ENCODE measurements at regions not wholly inside any gene's neighbourhood (a gene's known extent, or its start where the extent isn't known, plus 50 kb on each side); places are given as distances from the start of the nearest gene placed in this dataset.

DNA sequence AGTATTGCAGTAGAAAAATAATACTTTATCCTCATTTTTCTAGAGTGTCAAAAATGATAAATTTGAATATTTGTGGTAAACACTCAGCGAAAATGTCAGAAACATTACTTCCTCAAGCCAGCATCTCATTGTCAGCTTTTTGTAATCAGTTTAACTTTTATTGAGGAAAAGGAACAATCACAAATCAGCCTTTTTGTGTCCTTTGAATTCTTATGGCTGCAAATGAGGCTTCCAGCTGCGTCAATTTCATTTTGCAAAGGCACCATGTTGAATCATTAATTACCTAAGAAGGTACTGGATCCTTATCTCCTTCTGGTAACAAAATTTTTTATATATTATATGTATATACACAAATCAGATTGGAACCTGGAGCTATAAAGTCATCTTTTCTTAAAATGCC is 442.6 kb upstream of the CPEB2 start:
- no peak for TF ChIP-seq POLR2A (IDR thresholded peaks at IDR 0.05)
- TF ChIP-seq, protein P1, sequence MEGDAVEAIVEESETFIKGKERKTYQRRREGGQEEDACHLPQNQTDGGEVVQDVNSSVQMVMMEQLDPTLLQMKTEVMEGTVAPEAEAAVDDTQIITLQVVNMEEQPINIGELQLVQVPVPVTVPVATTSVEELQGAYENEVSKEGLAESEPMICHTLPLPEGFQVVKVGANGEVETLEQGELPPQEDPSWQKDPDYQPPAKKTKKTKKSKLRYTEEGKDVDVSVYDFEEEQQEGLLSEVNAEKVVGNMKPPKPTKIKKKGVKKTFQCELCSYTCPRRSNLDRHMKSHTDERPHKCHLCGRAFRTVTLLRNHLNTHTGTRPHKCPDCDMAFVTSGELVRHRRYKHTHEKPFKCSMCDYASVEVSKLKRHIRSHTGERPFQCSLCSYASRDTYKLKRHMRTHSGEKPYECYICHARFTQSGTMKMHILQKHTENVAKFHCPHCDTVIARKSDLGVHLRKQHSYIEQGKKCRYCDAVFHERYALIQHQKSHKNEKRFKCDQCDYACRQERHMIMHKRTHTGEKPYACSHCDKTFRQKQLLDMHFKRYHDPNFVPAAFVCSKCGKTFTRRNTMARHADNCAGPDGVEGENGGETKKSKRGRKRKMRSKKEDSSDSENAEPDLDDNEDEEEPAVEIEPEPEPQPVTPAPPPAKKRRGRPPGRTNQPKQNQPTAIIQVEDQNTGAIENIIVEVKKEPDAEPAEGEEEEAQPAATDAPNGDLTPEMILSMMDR (IDR thresholded peaks at IDR 0.05): no peak

Data from tibial nerve (tissue), 3 donors.